HG03139 (cell line): ENCODE measurements at regions not wholly inside any gene's neighbourhood (a gene's known extent, or its start where the extent isn't known, plus 50 kb on each side); places are given as distances from the start of the nearest gene placed in this dataset.
"Not testable (repeated sequence)": the region's sequence is repeated elsewhere in the genome, so short reads cannot be mapped to it uniquely, and the experiment has no call there.

Source experiments
- ATAC-seq: cut with Tn5 transposase; IDR thresholded peaks from one replicate; pipeline ENCODE4 v1.9.1; 2021; ENCODE audit not compliant: unreplicated experiment

- no peak for ATAC-seq
These were observed 768.5 kb downstream of the TSN start for GRCh38 chr2:122523981-122524380.

- no peak for ATAC-seq
These were observed 769.9 kb downstream of the TSN start for GRCh38 chr2:122525336-122525735.

- no peak for ATAC-seq
These were observed 772.6 kb downstream of the TSN start for GRCh38 chr2:122528061-122528460.

- no peak for ATAC-seq
These were observed 773.7 kb downstream of the TSN start for GRCh38 chr2:122528958-122529705.

GRCh38 chr2:122530814-122531213 is 775.4 kb downstream of the TSN start:
- ATAC-seq: no peak

GRCh38 chr2:122531290-122532071 is 776.0 kb downstream of the TSN start:
- ATAC-seq: no peak

- ATAC-seq: no peak
These were observed 776.6 kb downstream of the TSN start for GRCh38 chr2:122532072-122532344.

GRCh38 chr2:122532481-122532880 is 777.0 kb downstream of the TSN start:
- ATAC-seq: no peak

- ATAC-seq: no peak
These were observed 780.6 kb downstream of the TSN start for GRCh38 chr2:122535960-122536505.

- no peak for ATAC-seq
These were observed 783.9 kb downstream of the TSN start for GRCh38 chr2:122539311-122539710.

- no peak for ATAC-seq
These were observed 784.5 kb downstream of the TSN start for GRCh38 chr2:122539920-122540319.

- ATAC-seq: no peak
These were observed 786.8 kb downstream of the TSN start for GRCh38 chr2:122542236-122542635.

- ATAC-seq: no peak
These were observed 787.2 kb downstream of the TSN start for GRCh38 chr2:122542646-122543045.

GRCh38 chr2:122543815-122544214 is 788.4 kb downstream of the TSN start:
- ATAC-seq: no peak

- ATAC-seq: no peak
These were observed 790.4 kb downstream of the TSN start for GRCh38 chr2:122545821-122546220.

GRCh38 chr2:122562775-122563174 is 807.3 kb downstream of the TSN start:
- no peak for ATAC-seq

- ATAC-seq: no peak
These were observed 808.3 kb downstream of the TSN start for GRCh38 chr2:122563781-122564180.

GRCh38 chr2:122564843-122565242 is 809.4 kb downstream of the TSN start:
- no peak for ATAC-seq

- ATAC-seq: no peak
These were observed 809.9 kb downstream of the TSN start for GRCh38 chr2:122565364-122565763.

- no peak for ATAC-seq
These were observed 815.2 kb downstream of the TSN start for GRCh38 chr2:122570641-122571040.

- not testable (repeated sequence) for ATAC-seq
These were observed 816.0 kb downstream of the TSN start for GRCh38 chr2:122571471-122571870.

- ATAC-seq: no peak
These were observed 819.6 kb downstream of the TSN start for GRCh38 chr2:122575076-122575475.
